ENCODE measurements at regions not wholly inside any gene's neighbourhood (a gene's known extent, or its start where the extent isn't known, plus 50 kb on each side); places are given as distances from the start of the nearest gene placed in this dataset.
"Not testable (repeated sequence)": the region's sequence is repeated elsewhere in the genome, so short reads cannot be mapped to it uniquely, and the experiment has no call there.

- no peak for DNase-seq
Measured at GRCh38 chr13:90594681-90595080, 752.8 kb upstream of the MIR17HG start.

- no peak for DNase-seq
Measured at GRCh38 chr13:90605664-90606063, 741.8 kb upstream of the MIR17HG start.

- not testable (repeated sequence) for DNase-seq
Measured at GRCh38 chr13:90606921-90607320, 740.6 kb upstream of the MIR17HG start.

- no peak for DNase-seq
Measured at GRCh38 chr13:90612391-90612790, 735.1 kb upstream of the MIR17HG start.

- no peak for DNase-seq
Measured at GRCh38 chr13:90613076-90613795, 734.3 kb upstream of the MIR17HG start.

GRCh38 chr13:90615236-90615635 lies 732.3 kb upstream of the MIR17HG start:
- DNase-seq, result no peak

GRCh38 chr13:90615767-90616166 lies 731.7 kb upstream of the MIR17HG start:
- DNase-seq, result no peak

- DNase-seq, result no peak
Measured at GRCh38 chr13:90618133-90618532, 729.4 kb upstream of the MIR17HG start.

GRCh38 chr13:90622541-90622940 lies 724.9 kb upstream of the MIR17HG start:
- DNase-seq, result no peak

- no peak for DNase-seq
Measured at GRCh38 chr13:90623318-90624011, 724.0 kb upstream of the MIR17HG start.

GRCh38 chr13:90627813-90628212 lies 719.7 kb upstream of the MIR17HG start:
- no peak for DNase-seq

GRCh38 chr13:90628471-90628870 lies 719.0 kb upstream of the MIR17HG start:
- DNase-seq, result no peak

GRCh38 chr13:90630716-90631115 lies 716.8 kb upstream of the MIR17HG start:
- DNase-seq, result no peak

GRCh38 chr13:90632184-90632583 lies 715.3 kb upstream of the MIR17HG start:
- no peak for DNase-seq

- no peak for DNase-seq
Measured at GRCh38 chr13:90633849-90634248, 713.6 kb upstream of the MIR17HG start.

GRCh38 chr13:90640976-90641375 lies 706.5 kb upstream of the MIR17HG start:
- DNase-seq, result no peak

- no peak for DNase-seq
Measured at GRCh38 chr13:90641884-90642283, 705.6 kb upstream of the MIR17HG start.

GRCh38 chr13:90645582-90645981 lies 701.9 kb upstream of the MIR17HG start:
- DNase-seq, result no peak

GRCh38 chr13:90648497-90648896 lies 699.0 kb upstream of the MIR17HG start:
- DNase-seq, result no peak

GRCh38 chr13:90652036-90652435 lies 695.5 kb upstream of the MIR17HG start:
- DNase-seq, result no peak

GRCh38 chr13:90654970-90655369 lies 692.5 kb upstream of the MIR17HG start:
- no peak for DNase-seq

GRCh38 chr13:90664200-90664599 lies 683.3 kb upstream of the MIR17HG start:
- DNase-seq, result not testable (repeated sequence)

GRCh38 chr13:90673746-90674145 lies 673.7 kb upstream of the MIR17HG start:
- DNase-seq, result no peak

- no peak for DNase-seq
Measured at GRCh38 chr13:90675129-90675528, 672.4 kb upstream of the MIR17HG start.

GRCh38 chr13:90680826-90681225 lies 666.7 kb upstream of the MIR17HG start:
- DNase-seq, result no peak

All from activated effector memory CD4-positive, alpha-beta T cell treated with anti-CD3 and anti-CD28 coated beads, Interleukin-2, amount 50 U/mL, for 16 hours (primary cell).